HG02970 (cell line): ENCODE measurements at regions not wholly inside any gene's neighbourhood (a gene's known extent, or its start where the extent isn't known, plus 50 kb on each side); places are given as distances from the start of the nearest gene placed in this dataset.

ENCODE experiments used
- ATAC-seq: cut with Tn5 transposase; IDR thresholded peaks from one replicate; pipeline ENCODE4 v1.9.1; 2021; ENCODE audit warnings: mild to moderate bottlenecking, moderate library complexity, moderate number of reproducible peaks; ENCODE audit not compliant: unreplicated experiment, low FRiP score

GRCh38 chr6:85396159-85396808 is 53.6 kb upstream of the NT5E start:
- ATAC-seq: no peak

- ATAC-seq: no peak
Observed at GRCh38 chr6:85395746-85396145, 54.1 kb upstream of the NT5E start.

GRCh38 chr6:85394853-85395538 is 54.9 kb upstream of the NT5E start:
- no peak for ATAC-seq

DNA sequence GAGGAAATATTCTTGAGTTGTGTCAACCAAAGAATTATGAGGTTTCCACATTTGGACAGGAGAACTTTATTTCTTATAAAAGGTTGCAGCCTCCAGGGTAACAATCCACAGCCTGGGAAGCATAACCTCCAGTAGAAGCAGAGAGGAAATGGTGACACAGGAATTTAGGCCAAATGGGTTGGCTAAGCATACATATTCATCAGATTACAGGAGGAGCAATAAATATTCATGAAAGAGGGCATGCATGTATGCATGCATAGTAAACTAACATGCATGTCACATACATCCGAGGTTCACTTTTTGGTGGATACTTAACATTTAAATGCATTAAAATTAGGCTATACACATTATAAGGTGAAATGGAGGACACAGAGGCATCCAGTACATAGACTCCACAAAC is 55.7 kb upstream of the NT5E start:
- no peak for ATAC-seq

DNA sequence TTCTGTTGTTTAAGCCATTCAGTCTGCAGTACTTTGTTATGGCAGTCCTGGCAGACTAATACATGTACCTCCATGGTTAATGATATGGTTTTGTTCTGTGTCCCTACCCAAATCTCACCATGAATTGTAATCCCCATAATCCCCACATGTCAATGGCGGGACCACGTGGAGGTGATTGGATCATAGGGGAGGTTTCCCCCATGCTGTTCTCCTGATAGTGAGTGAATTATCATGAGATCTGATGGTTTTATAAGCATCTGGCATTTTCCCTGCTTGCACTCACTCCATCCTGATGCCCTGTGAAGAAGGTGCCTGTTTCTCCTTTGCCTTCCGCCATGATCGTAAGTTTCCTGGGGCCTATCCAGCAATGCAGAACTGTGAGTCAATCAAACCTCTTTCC is 57.5 kb upstream of the NT5E start:
- no peak for ATAC-seq

DNA sequence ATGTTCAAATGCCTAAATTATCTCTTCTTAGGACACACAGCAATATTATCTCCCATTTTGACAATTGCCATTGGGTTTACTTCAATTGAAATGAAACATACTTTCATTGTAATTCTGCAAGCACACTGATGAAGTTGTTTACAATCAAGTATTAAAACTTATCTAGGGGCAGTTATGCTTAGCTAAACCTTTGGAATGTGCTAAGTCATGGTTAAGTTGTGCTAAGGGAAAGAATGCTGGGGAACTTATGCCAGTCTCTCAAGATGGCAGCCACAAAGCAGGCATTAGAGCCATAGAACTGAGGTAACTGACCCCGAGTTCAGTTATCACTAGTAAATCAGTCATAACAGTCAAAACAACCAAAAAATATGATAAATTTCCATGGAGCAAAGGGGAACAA is 59.1 kb upstream of the NT5E start:
- ATAC-seq: no peak

GRCh38 chr6:85390105-85390728 is 59.7 kb upstream of the NT5E start:
- ATAC-seq: no peak

DNA sequence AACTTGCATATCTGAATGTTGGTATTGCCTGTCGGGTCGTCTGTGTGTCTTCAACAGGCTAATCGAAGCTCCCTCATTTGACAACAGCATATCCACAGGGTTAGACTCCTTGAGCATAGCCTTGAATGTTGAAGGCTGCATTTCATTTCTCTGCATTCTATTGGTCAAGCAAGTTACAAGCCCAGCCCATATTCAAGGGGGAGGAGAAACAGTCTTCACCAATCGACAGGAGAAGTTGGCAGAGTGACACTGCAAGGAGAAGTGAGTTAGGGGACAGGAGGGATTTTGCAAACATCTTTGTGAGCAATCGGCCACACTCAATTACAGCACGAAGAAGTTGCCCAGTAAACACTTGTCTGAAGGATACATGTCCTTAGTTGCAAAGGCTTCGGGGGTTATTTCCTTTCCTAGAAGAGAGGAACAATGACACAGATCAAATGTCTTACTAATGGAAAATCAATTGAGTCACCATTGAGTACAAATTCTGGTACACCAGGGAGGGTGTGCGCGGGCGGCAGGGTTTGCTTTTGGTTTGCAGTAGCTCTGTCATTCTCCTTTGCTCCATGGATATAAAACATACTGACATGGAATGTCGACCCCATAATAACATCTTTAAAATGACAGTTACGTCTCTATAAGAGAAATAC is 60.6 kb upstream of the NT5E start:
- ATAC-seq: no peak

- no peak for ATAC-seq
Observed at GRCh38 chr6:85388531-85388930, 61.4 kb upstream of the NT5E start.

DNA sequence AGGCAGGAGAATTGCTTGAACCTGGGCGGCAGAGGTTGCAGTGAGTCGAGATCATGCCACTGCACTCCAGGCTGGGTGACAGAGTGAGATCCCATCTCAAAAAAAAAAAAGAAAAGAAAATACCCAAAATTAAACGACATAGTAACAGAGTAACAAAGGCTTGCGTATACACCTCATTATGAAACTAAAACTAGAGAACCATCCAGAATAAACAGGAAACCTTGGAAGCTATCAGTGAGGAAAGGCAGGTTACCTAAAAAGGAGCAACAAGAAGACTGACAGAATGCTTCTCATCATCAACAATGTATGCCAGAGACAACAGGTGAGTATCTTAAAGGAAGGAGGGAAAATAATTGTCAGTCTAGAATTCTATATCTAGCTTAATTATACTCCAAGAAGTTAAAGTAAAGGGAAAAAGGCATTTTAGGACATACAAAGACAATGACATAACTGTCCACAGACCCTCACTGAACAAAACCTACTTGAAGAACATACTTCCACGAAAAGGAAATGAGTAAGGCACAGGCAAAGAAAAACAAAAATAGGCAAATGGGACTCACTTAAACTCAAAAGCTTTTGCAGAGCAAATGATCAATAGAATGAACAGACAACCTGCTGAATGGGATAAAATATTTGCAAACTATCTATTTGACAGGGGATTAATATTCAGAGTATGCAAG is 64.1 kb upstream of the NT5E start:
- ATAC-seq: no peak

DNA sequence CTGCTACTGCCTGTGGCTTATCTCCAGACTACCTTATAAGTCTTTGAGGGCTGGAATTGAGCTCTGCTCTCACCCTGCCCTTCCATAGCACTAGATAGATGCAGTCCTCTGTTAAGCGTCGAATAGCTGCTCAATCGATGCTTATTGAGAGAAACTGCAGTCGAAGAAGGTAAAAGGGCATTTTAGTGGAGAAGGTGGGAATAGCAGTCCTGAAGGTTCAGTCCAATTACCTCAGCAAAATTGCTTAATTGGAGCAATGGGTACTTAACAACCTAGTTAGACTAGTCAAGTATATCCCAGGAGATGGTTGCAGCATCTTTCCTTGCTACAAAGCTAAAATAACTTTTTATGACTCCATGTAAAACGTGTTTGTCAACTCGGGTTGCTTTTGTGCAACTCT is 66.8 kb upstream of the NT5E start:
- ATAC-seq: no peak

GRCh38 chr6:85382541-85382940 is 67.3 kb upstream of the NT5E start:
- no peak for ATAC-seq

DNA sequence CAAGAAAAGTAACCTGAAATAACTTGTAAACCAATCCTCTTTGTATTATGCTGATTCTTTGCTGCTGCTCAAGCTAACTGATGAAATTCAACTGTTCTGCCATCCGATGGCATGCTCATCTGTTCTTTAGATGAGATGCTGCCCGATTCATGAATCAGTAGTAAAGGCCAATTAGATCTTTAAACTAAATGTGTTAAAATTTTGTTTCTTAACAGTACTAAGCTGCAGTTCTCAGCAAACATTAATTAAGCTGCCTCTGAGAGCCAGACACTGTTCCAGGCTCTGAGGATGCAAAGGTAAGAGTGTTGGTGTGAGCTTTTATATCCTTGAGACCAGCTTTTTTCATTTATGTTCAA is 77.0 kb upstream of the NT5E start:
- no peak for ATAC-seq

GRCh38 chr6:85372188-85372914 is 77.5 kb upstream of the NT5E start:
- ATAC-seq: no peak

DNA sequence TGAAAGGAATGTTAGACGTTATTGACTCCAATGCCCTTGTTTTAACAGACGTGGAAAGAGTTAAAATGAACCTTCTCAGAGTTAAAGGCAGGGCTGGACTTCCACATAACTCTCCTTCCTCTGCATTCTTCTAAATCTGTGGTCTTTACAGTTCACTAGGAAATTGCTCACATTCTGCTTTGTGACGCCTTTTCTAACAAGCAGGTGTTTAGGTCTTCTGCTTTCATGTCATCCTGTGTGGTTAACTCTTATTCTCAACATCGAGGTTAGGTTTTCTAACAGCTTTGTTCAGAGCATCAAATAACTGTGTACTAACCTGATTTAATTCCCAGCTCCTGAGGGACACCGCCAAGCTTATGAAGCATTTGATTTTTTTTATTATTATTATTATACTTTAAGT is 81.3 kb upstream of the NT5E start:
- ATAC-seq: no peak

DNA sequence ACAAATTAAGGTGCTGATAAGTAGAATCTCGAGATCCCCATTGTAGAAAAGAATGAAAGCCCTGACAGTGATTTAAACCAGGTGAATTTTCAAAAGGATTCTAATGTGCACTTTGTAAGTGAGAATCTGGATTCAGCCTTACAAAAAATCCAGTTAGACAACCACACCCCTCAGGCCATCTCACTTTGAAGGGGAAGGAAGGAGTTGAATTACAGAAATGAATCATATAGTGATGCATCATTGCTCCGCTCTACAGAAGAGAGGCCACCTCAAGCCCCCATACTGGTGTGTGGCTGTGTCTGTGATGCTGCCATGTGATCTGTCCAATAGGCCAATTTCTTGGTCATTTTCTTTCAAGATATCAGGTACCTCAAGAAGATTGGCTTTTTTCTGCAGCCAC is 85.5 kb upstream of the NT5E start:
- ATAC-seq: no peak

GRCh38 chr6:85363870-85364269 is 86.0 kb upstream of the NT5E start:
- ATAC-seq: no peak

GRCh38 chr6:85362652-85363310 is 87.1 kb upstream of the NT5E start:
- no peak for ATAC-seq

DNA sequence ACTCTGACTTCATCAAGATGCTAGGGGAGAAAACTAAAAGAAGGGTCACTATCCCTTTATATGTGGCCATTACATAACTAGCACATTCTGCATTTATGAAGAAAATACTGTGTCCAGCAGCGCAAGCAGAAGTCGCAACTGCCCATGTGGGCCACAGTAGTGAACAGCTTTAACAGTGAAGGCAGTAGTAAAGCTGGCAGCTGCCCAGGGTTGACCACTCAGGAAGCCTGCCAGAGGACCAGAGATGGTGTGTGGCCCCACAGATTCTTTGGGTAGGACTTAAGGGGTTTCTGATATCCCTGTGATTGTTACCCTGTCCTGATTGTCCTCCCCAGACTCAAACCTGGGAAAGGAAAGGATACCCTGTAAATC is 88.3 kb upstream of the NT5E start:
- no peak for ATAC-seq
